HCT116 (cell line): ENCODE measurements at regions not wholly inside any gene's neighbourhood (a gene's known extent, or its start where the extent isn't known, plus 50 kb on each side); places are given as distances from the start of the nearest gene placed in this dataset.

ENCODE experiments used
- ATAC-seq: fragments of 200-7000 bp; cut with Tn5 transposase; 2 replicates; pipeline ENCODE4 v1.9.1; 2020; ENCODE audit warnings: mild to moderate bottlenecking, moderate library complexity
- BruUV-seq: library from RNA; stranded (reverse); fragments of 400-500 nt; replicated peaks from 2 replicates; lab custom pipeline; 2021; lab: Mats Ljungman, UMichigan
- CTCF ChIA-PET: fragments of 300-600 bp; sonication (Branson Sonifier 250); formaldehyde crosslinking; loops from one replicate; lab custom pipeline; 2021; ENCODE audit warnings: antibody characterized with exemption; lab: Charles Lee
- POLR2A ChIA-PET: fragments of 300-600, 350-600 bp; sonication (Branson Sonifier 250); formaldehyde crosslinking; loops from one replicate; lab custom pipeline; 2021; ENCODE audit warnings: antibody characterized with exemption; lab: Charles Lee
- RAD21 ChIA-PET, 2 experiments: fragments of 300-600 bp; sonication (Branson Sonifier 250); formaldehyde crosslinking; loops; one replicate each; lab custom pipeline; 2023; ENCODE audit warnings: low total read pairs in 2 of 2; ENCODE audit not compliant: uncharacterized antibody in 2 of 2, unreplicated experiment in 2 of 2, low non-redundant PET in 1 of 2; lab: Charles Lee
- DNase-seq: peaks from one replicate; pipeline ENCODE4 v3.0.0-alpha.2; 2010; ENCODE audit warnings: low read depth, low spot score
- H2AFZ ChIP-seq: fragments of 200-600 bp; shearing (Covaris generic), sonication (generic); 2 replicates; pipeline ENCODE4 v1.6.1; 2017; ENCODE audit warnings: low read depth, mixed run types, mixed read lengths, antibody characterized with exemption, low read length; ENCODE audit not compliant: poor library complexity, severe bottlenecking
- H3K27ac ChIP-seq: 2 replicates; pipeline ENCODE4 v1.5.1; 2012; ENCODE audit warnings: low read depth, low read length
- H3K27me3 ChIP-seq: fragments of 200-600 bp; sonication (generic); 2 replicates; pipeline ENCODE4 v1.6.1; 2016; ENCODE audit warnings: mixed run types, low read length, mixed read lengths; ENCODE audit not compliant: insufficient read depth
- H3K36me3 ChIP-seq, 2 experiments: fragments of 200-500 bp in 1 of 2; fragments of 200-600 bp in 1 of 2; sonication (Bioruptor generic) in 1 of 2; sonication (generic) in 1 of 2; 2 replicates each; pipeline versions ENCODE4 v1.5.1 to v1.6.1; 2014 to 2016; ENCODE audit warnings: low read length in 2 of 2, inconsistent platforms in 1 of 2, mixed read lengths in 1 of 2, mixed run types in 1 of 2; ENCODE audit not compliant: insufficient read depth in 2 of 2, control insufficient read depth in 1 of 2
- H3K4me1 ChIP-seq, 2 experiments: fragments of 200-600 bp in 1 of 2; sonication (generic) in 1 of 2; 2 replicates each; pipeline versions ENCODE4 v1.5.1 to v1.6.1; 2012 to 2017; ENCODE audit warnings: low read length in 2 of 2, inconsistent platforms in 1 of 2, mild to moderate bottlenecking in 1 of 2, mixed read lengths in 1 of 2, mixed run types in 1 of 2, moderate library complexity in 1 of 2; ENCODE audit not compliant: insufficient read depth in 2 of 2, control insufficient read depth in 1 of 2
- H3K4me2 ChIP-seq: fragments of 200-600 bp; sonication (generic); 2 replicates; pipeline ENCODE4 v1.6.1; 2017; ENCODE audit warnings: mixed run types, low read length, mixed read lengths
- H3K4me3 ChIP-seq, 2 experiments: fragments of 200-600 bp in 1 of 2; sonication (generic) in 1 of 2; replicated peaks in 1 of 2; 2 replicates each; pipeline ENCODE4 v1.5.1; 2011 to 2016; ENCODE audit warnings: low read length in 2 of 2, control low read depth in 1 of 2, low read depth in 1 of 2, mild to moderate bottlenecking in 1 of 2, mixed read lengths in 1 of 2, mixed run types in 1 of 2
- H3K79me2 ChIP-seq: fragments of 200-600 bp; sonication (generic); 2 replicates; pipeline ENCODE4 v1.6.1; 2017; ENCODE audit warnings: mild to moderate bottlenecking, mixed run types, low read length, moderate library complexity, mixed read lengths; ENCODE audit not compliant: insufficient read depth
- H3K9ac ChIP-seq: fragments of 200-600 bp; sonication (generic); 2 replicates; pipeline ENCODE4 v1.6.1; 2016; ENCODE audit warnings: low read length, mixed read lengths
- H3K9me2 ChIP-seq: fragments of 200-600 bp; sonication (generic), shearing (Covaris generic); 2 replicates; pipeline ENCODE4 v1.6.1; 2017; ENCODE audit warnings: mixed run types, mild to moderate bottlenecking, moderate library complexity; ENCODE audit not compliant: insufficient read depth
- H3K9me3 ChIP-seq, 2 experiments: fragments of 200-500 bp in 1 of 2; fragments of 200-600 bp in 1 of 2; sonication (Bioruptor generic) in 1 of 2; sonication (generic) in 1 of 2; 2 replicates each; pipeline ENCODE4 v1.6.1; 2014 to 2017; ENCODE audit warnings: low read length in 2 of 2, mixed read lengths in 2 of 2, inconsistent platforms in 1 of 2, low read depth in 1 of 2, mild to moderate bottlenecking in 1 of 2, mixed run types in 1 of 2, moderate library complexity in 1 of 2; ENCODE audit not compliant: control insufficient read depth in 1 of 2, insufficient read depth in 1 of 2
- H4K20me1 ChIP-seq: fragments of 200-600 bp; sonication (generic), shearing (Covaris generic); 2 replicates; pipeline ENCODE4 v1.6.1; 2017; ENCODE audit warnings: mixed run types, mild to moderate bottlenecking, moderate library complexity; ENCODE audit not compliant: insufficient read depth
- ATF3 ChIP-seq: IDR thresholded peaks from 2 replicates; pipeline ENCODE4 v1.6.1; 2012
- CBX3 ChIP-seq: IDR thresholded peaks from 2 replicates; pipeline ENCODE4 v1.6.1; 2012; ENCODE audit warnings: low read depth
- CEBPB ChIP-seq: IDR thresholded peaks from 2 replicates; pipeline ENCODE4 v1.6.1; 2012; ENCODE audit warnings: low read depth
- CTCF ChIP-seq, 3 experiments: fragments of 200-600 bp in 1 of 3; sonication (generic) in 1 of 3; IDR thresholded peaks in 2 of 3; conservative IDR thresholded peaks in 1 of 3; 2 replicates each; pipeline ENCODE4 v1.5.1; 2012 to 2017; ENCODE audit warnings: low read depth in 2 of 3, low read length in 2 of 3, antibody characterized with exemption in 1 of 3, borderline replicate concordance in 1 of 3, control low read depth in 1 of 3, mild to moderate bottlenecking in 1 of 3, mixed read lengths in 1 of 3, mixed run types in 1 of 3, moderate library complexity in 1 of 3; ENCODE audit not compliant: insufficient read depth in 1 of 3
- EGR1 ChIP-seq: IDR thresholded peaks from 2 replicates; pipeline ENCODE4 v1.6.1; 2012; ENCODE audit warnings: low read depth
- ELF1 ChIP-seq: IDR thresholded peaks from 2 replicates; pipeline ENCODE4 v1.6.1; 2012; ENCODE audit warnings: low read depth, borderline replicate concordance
- EZH2phosphoT487 ChIP-seq: fragments of 200-600 bp; IDR thresholded peaks from 2 replicates; pipeline ENCODE4 v1.6.1; 2018; ENCODE audit warnings: antibody characterized with exemption, borderline replicate concordance
- FOSL1 ChIP-seq: IDR thresholded peaks from 2 replicates; pipeline ENCODE4 v1.6.1; 2012; ENCODE audit warnings: low read depth
- JUND ChIP-seq: IDR thresholded peaks from 2 replicates; pipeline ENCODE4 v1.6.1; 2012
- MAX ChIP-seq: IDR thresholded peaks from 2 replicates; pipeline ENCODE4 v1.6.1; 2012
- POLR2A ChIP-seq: IDR thresholded peaks from 2 replicates; pipeline ENCODE4 v1.7.0; 2011; ENCODE audit warnings: borderline replicate concordance; ENCODE audit not compliant: insufficient read depth, insufficient read length; ENCODE audit errors: extremely low read depth
- POLR2AphosphoS5 ChIP-seq: IDR thresholded peaks from 2 replicates; pipeline ENCODE4 v1.6.1; 2011; ENCODE audit warnings: mild to moderate bottlenecking, low read depth, low read length, moderate library complexity
- REST ChIP-seq: IDR thresholded peaks from 2 replicates; pipeline ENCODE4 v1.6.1; 2012; ENCODE audit warnings: low read depth
- SIN3A ChIP-seq: IDR thresholded peaks from 2 replicates; pipeline ENCODE4 v1.6.1; 2012; ENCODE audit warnings: low read depth
- SRF ChIP-seq: IDR thresholded peaks from 2 replicates; pipeline ENCODE4 v1.6.1; 2012; ENCODE audit warnings: low read depth
- TCF7L2 ChIP-seq: IDR thresholded peaks from 2 replicates; pipeline ENCODE4 v1.7.0; 2011; ENCODE audit warnings: borderline replicate concordance, inconsistent platforms; ENCODE audit not compliant: insufficient read depth, insufficient read length; ENCODE audit errors: extremely low read depth
- YY1 ChIP-seq: IDR thresholded peaks from 2 replicates; pipeline ENCODE4 v1.6.1; 2011; ENCODE audit warnings: low read length, low read depth, moderate library complexity, mild to moderate bottlenecking; ENCODE audit not compliant: insufficient replicate concordance; ENCODE audit errors: extremely low read depth
- ZBTB33 ChIP-seq: IDR thresholded peaks from 2 replicates; pipeline ENCODE4 v1.6.1; 2011; ENCODE audit warnings: mild to moderate bottlenecking, low read length, moderate library complexity; ENCODE audit not compliant: insufficient replicate concordance; ENCODE audit errors: extremely low read depth
- ZFX ChIP-seq: fragments of 450-650 bp; IDR thresholded peaks from 2 replicates; pipeline ENCODE4 v1.6.1; 2017
- ZNF274 ChIP-seq: fragments of 200-500 bp; sonication (Bioruptor generic); IDR thresholded peaks from 2 replicates; pipeline ENCODE4 v1.6.1; 2014; ENCODE audit warnings: mild to moderate bottlenecking, low read depth, low read length, inconsistent platforms
- intact Hi-C: fragments of 100-400 bp; cut with micrococcal nuclease; formaldehyde crosslinking; loops from 2 replicates; pipeline ENCODE4 v1.10.0; 2022

GRCh38 chr12:107529991-107530390 lies 155.6 kb upstream of the PWP1 start:
- H3K9me2 ChIP-seq: no peaks in the 10 kb centered on the region
- ChIA-PET RAD21 (no interaction called here), POLR2A (no interaction called here), CTCF (no interaction called here)
- H2AFZ ChIP-seq: no peak overlapping the region
- H3K9ac ChIP-seq: no peak overlapping the region
- H3K79me2 ChIP-seq: no peaks in the 10 kb centered on the region
- ATAC-seq (no peak), DNase-seq (no peak)
- no peaks in the 10 kb centered on the region for H3K4me1 ChIP-seq
- BruUV-seq: no TSS peak
- intact Hi-C loops: no loop called here
- no peak overlapping the region for H3K4me2 ChIP-seq
- H4K20me1 ChIP-seq: no peaks in the 10 kb centered on the region
- no peak overlapping the region for H3K27ac ChIP-seq
- H3K9me3 ChIP-seq: no peaks in the 10 kb centered on the region
- TF ChIP-seq MAX (no peak), POLR2A (no peak), EGR1 (no peak), SIN3A (no peak), EZH2phosphoT487 (no peak), ZFX (no peak), ZNF274 (no peak), ATF3 (no peak), CBX3 (no peak), POLR2AphosphoS5 (no peak), YY1 (no peak), JUND (no peak), FOSL1 (no peak), TCF7L2 (no peak), ZBTB33 (no peak), CTCF (IDR thresholded peaks at IDR 0.05 in 2 of 3, conservative IDR thresholded peaks at IDR 0.05 in 1 of 3; ENCODE audit: borderline replicate concordance in 1 of 3, insufficient read depth in 1 of 3, low read depth in 2 of 3, low read length in 2 of 3) (no peak), CEBPB (no peak), SRF (no peak), REST (no peak), ELF1 (no peak)
- no peaks in the 10 kb centered on the region for H3K36me3 ChIP-seq
- no peaks in the 10 kb centered on the region for H3K27me3 ChIP-seq
- no peak overlapping the region for H3K4me3 ChIP-seq
